Coronary artery (tissue), 2 donors: ENCODE measurements at regions not wholly inside any gene's neighbourhood (a gene's known extent, or its start where the extent isn't known, plus 50 kb on each side); places are given as distances from the start of the nearest gene placed in this dataset.

Experiments
- DNase-seq: peaks from one replicate; pipeline ENCODE4 v3.0.0-alpha.2; 2017; ENCODE audit warnings: low spot score
- H3K27ac ChIP-seq, 2 donors: fragments of 200-600 bp; sonication (generic); one replicate each; pipeline ENCODE4 v1.5.1; 2016 to 2019
- H3K4me3 ChIP-seq: fragments of 200-600 bp; sonication (generic); 2 replicates; pipeline ENCODE4 v1.5.1; 2016; ENCODE audit warnings: mild to moderate bottlenecking, moderate library complexity
- CTCF ChIP-seq: fragments of 200-600 bp; sonication (generic); IDR thresholded peaks from one replicate; pipeline ENCODE4 v1.5.1; 2019; ENCODE audit warnings: antibody characterized with exemption

GRCh38 chr13:63209330-63210017 is 1793.8 kb upstream of the PCDH20 start:
- H3K27ac ChIP-seq: no peak overlapping the region
- TF ChIP-seq CTCF: no peak
- DNase-seq: no peak
- H3K4me3 ChIP-seq: no peak overlapping the region

GRCh38 chr13:63208826-63209225 is 1793.2 kb upstream of the PCDH20 start:
- Histone ChIP-seq H3K4me3 (no peak overlapping the region), H3K27ac (no peak overlapping the region)
- TF ChIP-seq CTCF: no peak
- no peak for DNase-seq

GRCh38 chr13:63206461-63206860 is 1790.8 kb upstream of the PCDH20 start:
- TF ChIP-seq CTCF: no peak
- Histone ChIP-seq H3K4me3 (no peak overlapping the region), H3K27ac (no peak overlapping the region)
- no peak for DNase-seq

GRCh38 chr13:63201493-63201892 is 1785.8 kb upstream of the PCDH20 start:
- H3K27ac ChIP-seq: no peak overlapping the region
- TF ChIP-seq CTCF: no peak
- no peak overlapping the region for H3K4me3 ChIP-seq
- no peak for DNase-seq

GRCh38 chr13:63199508-63199907 is 1783.9 kb upstream of the PCDH20 start:
- no peak for TF ChIP-seq CTCF
- DNase-seq: no peak
- no peak overlapping the region for H3K27ac ChIP-seq
- no peak overlapping the region for H3K4me3 ChIP-seq

- TF ChIP-seq CTCF: no peak
- no peak for DNase-seq
- H3K4me3 ChIP-seq: no peak overlapping the region
- no peak overlapping the region for H3K27ac ChIP-seq
Observed at GRCh38 chr13:63198071-63198470, 1782.4 kb upstream of the PCDH20 start.

- no peak for TF ChIP-seq CTCF
- H3K27ac ChIP-seq: no peak overlapping the region
- no peak for DNase-seq
Observed at GRCh38 chr13:63195726-63196125, 1780.1 kb upstream of the PCDH20 start.

More at GRCh38 chr13:63195726-63196125, 1780.1 kb upstream of the PCDH20 start:
- H3K4me3 ChIP-seq: no peak overlapping the region
